Adrenal gland (tissue), 9 donors: ENCODE measurements at regions not wholly inside any gene's neighbourhood (a gene's known extent, or its start where the extent isn't known, plus 50 kb on each side); places are given as distances from the start of the nearest gene placed in this dataset.
"Not testable (repeated sequence)": the region's sequence is repeated elsewhere in the genome, so short reads cannot be mapped to it uniquely, and the experiment has no call there.

Source experiments
- DNase-seq, 7 donors: peaks; one replicate each; pipeline ENCODE4 v3.0.0-alpha.2; 2019 to 2020
- H3K27ac ChIP-seq, 5 donors: fragments of 200-600 bp; sonication (generic) in 4 of 5; 1 replicate in 3 of 5; 2 replicates in 2 of 5; pipeline versions ENCODE4 v1.5.1 to v1.8.0; 2016 to 2020; ENCODE audit warnings: mild to moderate bottlenecking in 1 of 5
- H3K27me3 ChIP-seq: fragments of 200-600 bp; 2 replicates; pipeline ENCODE4 v1.8.0; 2021
- H3K36me3 ChIP-seq, 2 donors: fragments of 200-600 bp; replicated peaks in 1 of 2; 1 replicate in 1 of 2; 2 replicates in 1 of 2; pipeline versions ENCODE4 v1.5.1 to v1.8.0; 2018 to 2022
- H3K4me1 ChIP-seq, 2 donors: fragments of 200-600 bp; replicated peaks in 1 of 2; 1 replicate in 1 of 2; 2 replicates in 1 of 2; pipeline versions ENCODE4 v1.5.1 to v1.8.0; 2018 to 2021
- H3K4me3 ChIP-seq, 4 donors: fragments of 200-600 bp; sonication (generic) in 3 of 4; one replicate each; pipeline ENCODE4 v1.5.1; 2016 to 2018
- H3K9me3 ChIP-seq, 3 donors: fragments of 200-600 bp; sonication (generic) in 1 of 3; replicated peaks in 1 of 3; 1 replicate in 2 of 3; 2 replicates in 1 of 3; pipeline versions ENCODE4 v1.5.1 to v1.8.0; 2016 to 2021
- CTCF ChIP-seq, 6 experiments: fragments of 450-650 bp in 4 of 6; fragments of 200-600 bp in 2 of 6; sonication (generic) in 1 of 6; IDR thresholded peaks; 1 replicate in 5 of 6; 2 replicates in 1 of 6; pipeline versions ENCODE4 v1.5.1 to v1.8.0; 2016 to 2021; ENCODE audit warnings: antibody characterized with exemption in 6 of 6, mild to moderate bottlenecking in 2 of 6, moderate library complexity in 1 of 6
- POLR2A ChIP-seq, 2 donors: fragments of 450-650 bp; IDR thresholded peaks; one replicate each; pipeline ENCODE4 v1.6.1; 2017; ENCODE audit warnings: antibody characterized with exemption in 2 of 2, mild to moderate bottlenecking in 2 of 2, moderate library complexity in 1 of 2
- WGBS, 4 donors: extraction: QIAGEN DNeasy Blood & Tissue Kit in 2 of 4; methylation state at CpG; one replicate each; pipeline versions ENCODE4 v1.1.5 to v1.1.7; 2013 to 2017; 5-methylcytosine and 5-hydroxymethylcytosine counted together
- intact Hi-C, 2 donors: fragments of 100-400 bp; cut with DNase I; formaldehyde crosslinking; loops; one replicate each; pipeline versions ENCODE4 v1.14.1 to v1.15.0; 2022 to 2023
- donor health status: healthy with polysubstance abuse.
- donor health status: Bipolar disorder and iron deficiency.
- donor health status: DM: yes; HTN: yes; CAD: no.
- donor health status: DM: no; HTN: no; CAD: no.
- donor health status: DM: no; HTN: no; CAD: no.

- Histone ChIP-seq H3K36me3 (no peaks in the 10 kb centered on the region), H3K9me3 (no peaks in the 10 kb centered on the region), H3K4me1 (no peaks in the 10 kb centered on the region), H3K4me3 (no peak overlapping the region), H3K27ac (no peak overlapping the region), H3K27me3 (no peaks in the 10 kb centered on the region)
- WGBS, 4 donors = 86 to 97% (median 92%) methylated on average over 3 of the region's 3 CpGs
- intact Hi-C loops = no loop called here
- DNase-seq = no peak
- TF ChIP-seq CTCF (IDR thresholded peaks at IDR 0.05) = no peak
- TF ChIP-seq POLR2A (IDR thresholded peaks at IDR 0.05) = no peak
Observed at GRCh38 chr9:78424299-78424698, 127.4 kb downstream of the PSAT1 start.

GRCh38 chr9:78428640-78429039 lies 131.7 kb downstream of the PSAT1 start:
- Histone ChIP-seq H3K4me1 (no peaks in the 10 kb centered on the region), H3K9me3 (no peaks in the 10 kb centered on the region), H3K27ac (no peak overlapping the region), H3K27me3 (no peaks in the 10 kb centered on the region), H3K36me3 (no peaks in the 10 kb centered on the region), H3K4me3 (no peak overlapping the region)
- 76 to 87% (median 77%) methylated on average over 2 of the region's 2 CpGs for WGBS, 4 donors
- intact Hi-C loops = no loop called here
- DNase-seq = no peak
- TF ChIP-seq POLR2A (IDR thresholded peaks at IDR 0.05) (no peak), CTCF (IDR thresholded peaks at IDR 0.05) (no peak)

- whole genome bisulfite sequencing, 4 donors = 70 to 83% (median 80%) methylated on average over 3 of the region's 3 CpGs
- no peak for DNase-seq
- Histone ChIP-seq H3K9me3 (no peaks in the 10 kb centered on the region), H3K4me1 (no peaks in the 10 kb centered on the region), H3K4me3 (no peak overlapping the region), H3K36me3 (no peaks in the 10 kb centered on the region), H3K27ac (no peak overlapping the region), H3K27me3 (no peaks in the 10 kb centered on the region)
- TF ChIP-seq POLR2A (IDR thresholded peaks at IDR 0.05) (no peak), CTCF (IDR thresholded peaks at IDR 0.05) (no peak)
- intact Hi-C loops = no loop called here
Observed at GRCh38 chr9:78430387-78430786, 133.5 kb downstream of the PSAT1 start.

GRCh38 chr9:78431039-78431438 lies 134.1 kb downstream of the PSAT1 start:
- H3K4me1 ChIP-seq, H3K36me3 ChIP-seq, H3K27me3 ChIP-seq, intact Hi-C loops, H3K4me3 ChIP-seq, H3K27ac ChIP-seq, H3K9me3 ChIP-seq, DNase-seq: not testable (repeated sequence)
- 75 to 87% (median 80%) methylated on average over 6 of the region's 6 CpGs for WGBS, 4 donors

- Histone ChIP-seq H3K27ac (no peak overlapping the region), H3K27me3 (no peaks in the 10 kb centered on the region), H3K36me3 (no peaks in the 10 kb centered on the region), H3K4me1 (peaks cover 0 to 9% of the 10 kb centered on the region in 2 donors), H3K4me3 (no peak overlapping the region), H3K9me3 (no peaks in the 10 kb centered on the region)
- intact Hi-C loops = no loop called here
- DNase-seq = no peak
- WGBS, 4 donors = 55 to 68% (median 65%) methylated on average over 2 of the region's 2 CpGs
- TF ChIP-seq POLR2A (IDR thresholded peaks at IDR 0.05) (no peak), CTCF (IDR thresholded peaks at IDR 0.05) (no peak)
Observed at GRCh38 chr9:78436873-78437272, 139.9 kb downstream of the PSAT1 start.
